WI38 (cell line): ENCODE measurements at regions not wholly inside any gene's neighbourhood (a gene's known extent, or its start where the extent isn't known, plus 50 kb on each side); places are given as distances from the start of the nearest gene placed in this dataset.

ENCODE experiments used
- H3K4me3 ChIP-seq: 2 replicates; pipeline ENCODE4 v1.5.1; 2011; ENCODE audit warnings: low read depth, mild to moderate bottlenecking, control low read depth, low read length
- TF ChIP-seq, protein P1 (sequence below): IDR thresholded peaks from 2 replicates; pipeline ENCODE4 v1.5.1; 2012; ENCODE audit warnings: low read depth, mild to moderate bottlenecking, control low read depth, low read length

DNA sequence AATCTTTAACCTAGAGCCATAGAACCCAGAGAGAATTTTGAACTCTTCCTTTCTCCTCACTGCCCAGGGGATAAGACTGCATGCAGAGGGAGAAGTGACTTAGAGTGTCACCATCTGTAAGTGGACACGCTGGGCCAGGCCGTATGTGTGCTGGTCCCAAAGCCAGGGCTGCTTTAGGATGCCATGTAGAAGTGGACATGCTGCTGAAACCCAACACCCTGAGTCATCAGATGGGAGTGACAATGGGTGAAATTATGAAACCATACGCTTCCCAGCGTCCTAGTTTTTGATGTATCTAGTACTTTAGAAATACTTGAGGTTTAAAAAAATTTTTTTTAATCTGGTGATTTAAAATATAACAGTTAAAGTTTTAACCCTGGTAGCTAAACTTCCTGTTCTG, 191.1 kb downstream of the FNDC1 start:
- H3K4me3 ChIP-seq: no peak overlapping the region
- TF ChIP-seq, protein P1, sequence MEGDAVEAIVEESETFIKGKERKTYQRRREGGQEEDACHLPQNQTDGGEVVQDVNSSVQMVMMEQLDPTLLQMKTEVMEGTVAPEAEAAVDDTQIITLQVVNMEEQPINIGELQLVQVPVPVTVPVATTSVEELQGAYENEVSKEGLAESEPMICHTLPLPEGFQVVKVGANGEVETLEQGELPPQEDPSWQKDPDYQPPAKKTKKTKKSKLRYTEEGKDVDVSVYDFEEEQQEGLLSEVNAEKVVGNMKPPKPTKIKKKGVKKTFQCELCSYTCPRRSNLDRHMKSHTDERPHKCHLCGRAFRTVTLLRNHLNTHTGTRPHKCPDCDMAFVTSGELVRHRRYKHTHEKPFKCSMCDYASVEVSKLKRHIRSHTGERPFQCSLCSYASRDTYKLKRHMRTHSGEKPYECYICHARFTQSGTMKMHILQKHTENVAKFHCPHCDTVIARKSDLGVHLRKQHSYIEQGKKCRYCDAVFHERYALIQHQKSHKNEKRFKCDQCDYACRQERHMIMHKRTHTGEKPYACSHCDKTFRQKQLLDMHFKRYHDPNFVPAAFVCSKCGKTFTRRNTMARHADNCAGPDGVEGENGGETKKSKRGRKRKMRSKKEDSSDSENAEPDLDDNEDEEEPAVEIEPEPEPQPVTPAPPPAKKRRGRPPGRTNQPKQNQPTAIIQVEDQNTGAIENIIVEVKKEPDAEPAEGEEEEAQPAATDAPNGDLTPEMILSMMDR: no peak

GRCh38 chr6:159359581-159360297, 190.5 kb downstream of the FNDC1 start:
- H3K4me3 ChIP-seq: no peak overlapping the region
- TF ChIP-seq, protein P1: no peak

GRCh38 chr6:159358562-159358961, 189.4 kb downstream of the FNDC1 start:
- TF ChIP-seq, protein P1: no peak
- no peak overlapping the region for H3K4me3 ChIP-seq

DNA sequence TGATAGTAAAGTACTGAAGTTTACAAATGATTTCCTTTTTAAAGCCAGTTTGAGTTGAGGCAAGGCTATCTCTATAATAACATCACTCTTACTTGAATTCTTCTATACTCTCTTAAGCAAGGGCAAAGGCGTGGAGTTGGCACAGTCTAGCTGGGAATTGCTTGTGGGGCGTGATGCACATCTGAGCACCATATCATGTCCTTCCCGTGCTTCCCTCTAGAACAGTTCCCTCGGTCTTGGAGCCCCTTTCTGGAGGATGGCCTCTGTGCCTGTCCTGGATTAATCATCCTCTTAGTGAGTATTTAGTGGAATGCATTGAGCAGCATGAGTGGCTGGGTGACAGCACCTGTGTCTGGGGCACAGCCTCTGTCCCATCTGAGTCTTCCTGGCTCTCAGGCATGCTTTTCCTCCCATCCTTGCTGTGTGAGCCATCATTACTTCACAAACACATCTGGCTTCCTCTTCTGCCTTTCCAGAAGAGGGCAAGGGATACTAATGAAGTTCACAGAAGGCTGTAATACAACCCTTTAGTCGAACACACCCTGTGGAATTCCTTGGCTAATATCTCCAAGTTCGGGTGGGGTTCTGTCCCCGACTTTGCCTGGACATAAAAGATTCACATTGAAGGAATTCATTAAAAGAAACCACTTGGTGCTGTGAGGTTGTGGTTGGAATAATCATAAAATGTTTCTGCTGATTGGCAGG, 188.2 kb downstream of the FNDC1 start:
- H3K4me3 ChIP-seq: no peak overlapping the region
- TF ChIP-seq, protein P1: no peak

DNA sequence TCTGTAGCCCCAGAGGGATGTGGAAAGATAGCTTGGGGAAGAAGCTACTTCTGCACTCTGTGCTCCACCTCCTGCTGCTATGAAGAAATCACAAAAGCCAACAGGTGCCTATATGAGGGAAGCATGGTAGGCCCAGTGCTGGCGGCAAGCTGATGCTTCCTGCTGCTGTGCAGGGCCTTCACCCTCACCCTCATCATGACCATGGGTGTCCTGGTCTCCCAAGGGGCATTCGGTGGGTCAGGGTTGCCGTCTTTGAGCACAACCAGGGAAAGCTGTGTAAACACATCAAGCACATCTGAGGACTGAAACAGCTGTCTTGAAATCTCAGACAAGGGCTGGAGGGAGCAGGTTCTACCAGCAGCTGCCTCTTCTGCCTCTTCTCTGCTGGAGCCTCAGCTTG, 184.0 kb downstream of the FNDC1 start:
- TF ChIP-seq, protein P1: no peak
- no peak overlapping the region for H3K4me3 ChIP-seq

- TF ChIP-seq, protein P1: no peak
- no peak overlapping the region for H3K4me3 ChIP-seq
Measured at GRCh38 chr6:159351707-159352106, 182.5 kb downstream of the FNDC1 start.

DNA sequence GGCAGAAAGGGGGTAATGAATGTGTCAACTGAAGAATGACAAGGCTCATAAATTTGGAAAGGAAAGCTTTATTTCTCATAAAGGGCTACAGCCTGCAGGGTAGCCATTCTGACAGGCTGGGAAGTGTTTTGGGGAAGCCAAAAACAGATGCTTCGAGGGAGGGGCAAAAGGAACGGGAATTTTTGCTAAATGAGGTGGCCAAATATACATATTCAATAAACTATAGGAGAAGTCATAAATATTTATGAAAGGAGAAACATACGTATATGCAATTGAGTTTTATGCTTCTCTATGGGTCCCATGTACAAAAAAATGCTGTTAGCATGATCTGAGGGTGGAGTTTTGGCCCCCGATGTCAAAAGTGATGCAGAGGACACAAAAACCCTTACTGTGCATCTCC, 180.7 kb downstream of the FNDC1 start:
- H3K4me3 ChIP-seq: no peak overlapping the region

More for the DNA sequence above, 180.7 kb downstream of the FNDC1 start:
- TF ChIP-seq, protein P1: no peak
